WERI-Rb-1 (cell line): ENCODE measurements at regions not wholly inside any gene's neighbourhood (a gene's known extent, or its start where the extent isn't known, plus 50 kb on each side); places are given as distances from the start of the nearest gene placed in this dataset.

Source experiments
- DNase-seq: peaks from one replicate; pipeline ENCODE4 v3.0.0-alpha.2; 2020
- H3K27ac ChIP-seq: fragments of 250-450 bp; sonication (Bioruptor Pico); 2 replicates; pipeline ENCODE4 v1.5.1; 2020; ENCODE audit warnings: mild to moderate bottlenecking, moderate library complexity
- H3K27me3 ChIP-seq: fragments of 250-450 bp; sonication (Bioruptor Pico); 2 replicates; pipeline ENCODE4 v1.5.1; 2021; ENCODE audit warnings: mild to moderate bottlenecking, low read depth, moderate library complexity; ENCODE audit not compliant: insufficient read depth, severe bottlenecking
- H3K36me3 ChIP-seq: fragments of 250-450 bp; sonication (Bioruptor Pico); 2 replicates; pipeline ENCODE4 v1.5.1; 2020; ENCODE audit warnings: mild to moderate bottlenecking, moderate library complexity
- H3K4me3 ChIP-seq: 2 replicates; pipeline ENCODE4 v1.5.1; 2011; ENCODE audit warnings: low read depth, mild to moderate bottlenecking, control low read depth, low read length
- H3K9me3 ChIP-seq: fragments of 250-450 bp; sonication (Bioruptor Pico); 2 replicates; pipeline ENCODE4 v1.5.1; 2021; ENCODE audit warnings: mild to moderate bottlenecking, moderate library complexity; ENCODE audit not compliant: severe bottlenecking
- CTCF ChIP-seq: IDR thresholded peaks from 2 replicates; pipeline ENCODE4 v1.5.1; 2011; ENCODE audit warnings: low read depth, mild to moderate bottlenecking, control low read depth, inconsistent platforms, low read length

GRCh38 chr14:104514156-104514848, 65.3 kb upstream of the C14orf180 start:
- Histone ChIP-seq H3K4me3 (no peak overlapping the region), H3K27ac (no peak overlapping the region), H3K27me3 (no peaks in the 10 kb centered on the region), H3K36me3 (no peaks in the 10 kb centered on the region), H3K9me3 (no peaks in the 10 kb centered on the region)
- no peak for TF ChIP-seq CTCF
- DNase-seq = no peak

- Histone ChIP-seq H3K9me3 (no peaks in the 10 kb centered on the region), H3K36me3 (no peaks in the 10 kb centered on the region), H3K4me3 (no peak overlapping the region), H3K27ac (no peak overlapping the region), H3K27me3 (no peaks in the 10 kb centered on the region)
- no peak for TF ChIP-seq CTCF
- no peak for DNase-seq
These were observed 64.3 kb upstream of the C14orf180 start for GRCh38 chr14:104515059-104515810.

GRCh38 chr14:104515811-104516780, 63.5 kb upstream of the C14orf180 start:
- no peak for DNase-seq
- Histone ChIP-seq H3K4me3 (no peak overlapping the region), H3K27me3 (no peaks in the 10 kb centered on the region), H3K9me3 (no peaks in the 10 kb centered on the region), H3K36me3 (no peaks in the 10 kb centered on the region), H3K27ac (no peak overlapping the region)
- no peak for TF ChIP-seq CTCF

GRCh38 chr14:104516906-104517305, 62.7 kb upstream of the C14orf180 start:
- H3K27ac ChIP-seq = no peak overlapping the region
- no peak overlapping the region for H3K4me3 ChIP-seq
- no peak for DNase-seq
- H3K27me3 ChIP-seq = no peaks in the 10 kb centered on the region
- no peaks in the 10 kb centered on the region for H3K36me3 ChIP-seq
- TF ChIP-seq CTCF = no peak
- no peaks in the 10 kb centered on the region for H3K9me3 ChIP-seq

GRCh38 chr14:104517426-104517825, 62.1 kb upstream of the C14orf180 start:
- Histone ChIP-seq H3K9me3 (no peaks in the 10 kb centered on the region), H3K4me3 (no peak overlapping the region), H3K36me3 (no peaks in the 10 kb centered on the region), H3K27ac (no peak overlapping the region), H3K27me3 (no peaks in the 10 kb centered on the region)
- DNase-seq = no peak
- no peak for TF ChIP-seq CTCF
